ENCODE measurements at regions not wholly inside any gene's neighbourhood (a gene's known extent, or its start where the extent isn't known, plus 50 kb on each side); places are given as distances from the start of the nearest gene placed in this dataset.

DNA sequence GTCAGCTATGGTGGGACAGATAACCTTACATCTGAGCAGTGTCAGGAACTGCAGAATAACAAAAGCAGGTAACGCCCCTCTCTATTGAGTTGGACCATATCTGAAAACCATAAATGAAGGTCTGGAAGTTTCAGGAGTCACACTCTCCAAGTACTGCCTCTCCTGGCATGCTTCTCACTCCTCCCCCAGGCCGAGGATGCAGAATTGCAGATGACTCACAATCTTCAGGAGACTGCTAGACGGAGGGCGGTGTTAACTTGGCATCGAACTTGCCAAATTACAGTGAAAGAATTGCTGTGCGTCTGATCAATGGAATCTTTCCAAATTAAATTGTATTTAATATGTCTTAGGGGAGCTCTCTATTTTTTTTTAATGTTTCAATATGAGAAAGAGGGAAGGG is 67.1 kb upstream of the TRIM2 start:
- H3K4me1 ChIP-seq = no peaks in the 10 kb centered on the region
- H3K9me3 ChIP-seq = no peaks in the 10 kb centered on the region
- TF ChIP-seq, protein P1, sequence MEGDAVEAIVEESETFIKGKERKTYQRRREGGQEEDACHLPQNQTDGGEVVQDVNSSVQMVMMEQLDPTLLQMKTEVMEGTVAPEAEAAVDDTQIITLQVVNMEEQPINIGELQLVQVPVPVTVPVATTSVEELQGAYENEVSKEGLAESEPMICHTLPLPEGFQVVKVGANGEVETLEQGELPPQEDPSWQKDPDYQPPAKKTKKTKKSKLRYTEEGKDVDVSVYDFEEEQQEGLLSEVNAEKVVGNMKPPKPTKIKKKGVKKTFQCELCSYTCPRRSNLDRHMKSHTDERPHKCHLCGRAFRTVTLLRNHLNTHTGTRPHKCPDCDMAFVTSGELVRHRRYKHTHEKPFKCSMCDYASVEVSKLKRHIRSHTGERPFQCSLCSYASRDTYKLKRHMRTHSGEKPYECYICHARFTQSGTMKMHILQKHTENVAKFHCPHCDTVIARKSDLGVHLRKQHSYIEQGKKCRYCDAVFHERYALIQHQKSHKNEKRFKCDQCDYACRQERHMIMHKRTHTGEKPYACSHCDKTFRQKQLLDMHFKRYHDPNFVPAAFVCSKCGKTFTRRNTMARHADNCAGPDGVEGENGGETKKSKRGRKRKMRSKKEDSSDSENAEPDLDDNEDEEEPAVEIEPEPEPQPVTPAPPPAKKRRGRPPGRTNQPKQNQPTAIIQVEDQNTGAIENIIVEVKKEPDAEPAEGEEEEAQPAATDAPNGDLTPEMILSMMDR (IDR thresholded peaks at IDR 0.05) = no peak
- no peak for TF ChIP-seq POLR2A (IDR thresholded peaks at IDR 0.05)
- intact Hi-C loops (cut with DNase I; ENCODE audit: low total_unique reads) = no loop called here
- H3K36me3 ChIP-seq = no peaks in the 10 kb centered on the region
- no peak overlapping the region for H3K4me3 ChIP-seq
- DNase-seq = peak; percentile 62 to 73
- H3K27ac ChIP-seq = no peak overlapping the region
- H3K27me3 ChIP-seq = no peaks in the 10 kb centered on the region

DNA sequence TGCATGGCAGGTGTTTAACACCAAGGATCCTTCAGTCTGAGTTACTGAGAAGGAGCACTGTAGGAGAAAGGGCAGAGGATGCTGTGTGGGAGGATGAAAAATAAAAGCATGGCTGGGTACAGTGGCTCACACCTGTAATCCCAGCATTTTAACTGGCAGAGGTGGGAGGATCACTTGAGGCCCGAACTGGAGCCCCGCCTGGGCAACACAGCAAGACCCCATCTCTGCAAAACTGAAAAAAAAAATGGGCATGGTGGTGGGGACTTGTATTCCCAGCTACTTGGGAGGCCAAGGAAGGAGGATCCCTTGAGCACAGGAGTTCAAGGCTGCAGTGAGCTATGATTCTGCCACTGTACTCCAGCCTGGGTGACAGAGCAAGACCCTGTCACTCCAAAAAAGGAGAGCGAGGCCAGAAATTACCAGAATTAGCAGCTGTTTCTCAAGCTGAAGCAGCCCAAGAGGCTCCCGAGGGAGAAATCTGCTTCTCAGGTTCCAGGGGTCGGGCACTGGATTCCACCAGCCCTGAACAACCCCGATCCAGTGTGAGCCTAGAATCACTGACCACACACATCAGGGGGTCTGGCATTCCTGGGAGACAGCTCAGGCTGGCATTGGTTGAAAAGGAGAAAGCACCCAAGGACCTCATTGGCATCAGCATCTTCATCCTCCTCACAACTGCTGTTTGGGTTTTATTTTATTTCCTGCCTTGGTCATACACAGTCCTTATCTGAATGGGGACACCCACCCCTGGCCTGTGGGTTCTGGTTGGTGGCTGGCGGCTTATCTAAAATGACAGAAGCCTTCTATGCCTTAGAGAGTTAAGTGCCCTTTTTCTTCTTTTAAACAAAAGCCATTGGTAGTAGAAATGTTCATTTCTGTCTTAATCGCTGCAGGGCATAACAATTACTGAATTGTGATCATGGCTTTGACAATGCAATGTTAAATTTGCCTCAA is 66.3 kb upstream of the TRIM2 start:
- Histone ChIP-seq H3K4me1 (no peaks in the 10 kb centered on the region), H3K27ac (no peak overlapping the region), H3K9me3 (no peaks in the 10 kb centered on the region), H3K27me3 (no peaks in the 10 kb centered on the region), H3K4me3 (no peak overlapping the region), H3K36me3 (no peaks in the 10 kb centered on the region)
- intact Hi-C loops (cut with DNase I; ENCODE audit: low total_unique reads) = no loop called here
- TF ChIP-seq, protein P1 (IDR thresholded peaks at IDR 0.05) = no peak
- no peak for TF ChIP-seq POLR2A (IDR thresholded peaks at IDR 0.05)
- DNase-seq = no peak

DNA sequence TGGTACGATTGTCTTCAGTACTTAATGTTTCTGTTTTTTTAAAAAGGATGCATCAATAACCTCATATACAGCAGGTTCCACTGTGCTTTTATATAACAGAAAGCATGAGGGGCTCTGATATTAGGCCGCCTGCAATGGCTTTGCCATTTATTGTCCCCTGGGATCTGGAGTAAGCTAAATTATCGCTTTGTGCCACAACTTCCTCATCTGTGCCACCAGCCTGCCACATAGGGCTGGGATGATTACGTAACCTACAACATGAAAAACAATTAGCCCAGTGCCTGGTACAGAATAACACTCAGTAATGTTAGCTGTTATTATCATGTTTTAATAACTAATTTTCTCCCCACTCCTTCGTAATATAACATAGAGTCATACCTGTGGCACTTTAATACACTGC is 65.5 kb upstream of the TRIM2 start:
- intact Hi-C loops (cut with DNase I; ENCODE audit: low total_unique reads) = no loop called here
- TF ChIP-seq, protein P1 (IDR thresholded peaks at IDR 0.05) = no peak
- no peak for TF ChIP-seq POLR2A (IDR thresholded peaks at IDR 0.05)
- Histone ChIP-seq H3K36me3 (no peaks in the 10 kb centered on the region), H3K27me3 (no peaks in the 10 kb centered on the region), H3K9me3 (no peaks in the 10 kb centered on the region), H3K27ac (no peak overlapping the region), H3K4me1 (no peaks in the 10 kb centered on the region), H3K4me3 (no peak overlapping the region)
- DNase-seq = no peak

DNA sequence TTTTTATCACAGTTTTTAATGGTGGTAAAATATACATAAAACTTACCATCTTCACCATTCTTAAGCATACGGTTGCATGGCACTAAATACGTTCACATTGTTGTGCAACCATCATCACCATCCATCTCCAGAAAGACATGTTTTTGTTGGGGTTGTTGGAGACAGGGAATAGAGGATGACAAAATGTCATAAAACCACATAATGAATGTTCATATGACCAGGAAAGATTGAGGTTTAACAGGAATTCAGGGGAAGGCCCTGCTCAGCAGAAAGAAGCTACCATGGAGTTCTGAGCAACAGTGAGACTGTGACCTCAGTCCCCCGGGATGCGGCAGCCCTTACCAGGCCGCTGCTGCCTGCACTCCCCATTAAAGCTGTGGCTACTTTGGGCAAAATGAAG is 63.9 kb upstream of the TRIM2 start:
- Histone ChIP-seq H3K36me3 (no peaks in the 10 kb centered on the region), H3K4me3 (no peak overlapping the region), H3K27ac (no peak overlapping the region), H3K27me3 (no peaks in the 10 kb centered on the region), H3K4me1 (no peaks in the 10 kb centered on the region), H3K9me3 (no peaks in the 10 kb centered on the region)
- no peak for DNase-seq
- intact Hi-C loops (cut with DNase I; ENCODE audit: low total_unique reads) = loop anchor here (5.0 kb wide), 1 partner anchor 177 kb away; no protein-coding TSS in a partner anchor
- TF ChIP-seq, protein P1 (IDR thresholded peaks at IDR 0.05) = no peak
- TF ChIP-seq POLR2A (IDR thresholded peaks at IDR 0.05) = no peak

DNA sequence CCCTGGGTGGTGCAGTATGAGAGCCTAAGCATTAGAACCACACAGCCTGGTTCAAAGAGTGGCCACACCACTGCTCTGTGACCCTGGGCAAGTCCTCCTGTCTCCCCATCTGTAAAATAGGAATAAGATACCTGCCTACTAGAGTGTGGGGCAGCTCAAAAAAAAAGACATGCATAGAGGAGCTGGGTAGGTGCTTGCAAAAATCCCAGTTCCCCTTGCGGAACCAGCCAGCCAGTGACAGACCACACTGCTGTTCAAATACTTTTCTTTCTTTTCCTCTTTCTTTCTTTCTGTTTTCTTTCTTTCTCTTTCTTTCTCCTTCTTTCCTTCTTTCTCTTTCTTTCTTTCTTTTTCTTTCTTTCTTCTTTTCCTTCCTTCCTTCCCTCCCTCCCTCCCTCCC is 63.0 kb upstream of the TRIM2 start:
- no peaks in the 10 kb centered on the region for H3K36me3 ChIP-seq
- intact Hi-C loops (cut with DNase I; ENCODE audit: low total_unique reads) = loop anchor here (5.0 kb wide), 1 partner anchor 176 kb away; no protein-coding TSS in a partner anchor
- no peaks in the 10 kb centered on the region for H3K9me3 ChIP-seq
- H3K4me3 ChIP-seq = no peak overlapping the region
- no peaks in the 10 kb centered on the region for H3K27me3 ChIP-seq
- no peaks in the 10 kb centered on the region for H3K4me1 ChIP-seq
- TF ChIP-seq, protein P1 (IDR thresholded peaks at IDR 0.05) = no peak
- no peak for TF ChIP-seq POLR2A (IDR thresholded peaks at IDR 0.05)
- no peak for DNase-seq
- H3K27ac ChIP-seq = no peak overlapping the region
